ENCODE measurements at regions not wholly inside any gene's neighbourhood (a gene's known extent, or its start where the extent isn't known, plus 50 kb on each side); places are given as distances from the start of the nearest gene placed in this dataset.
"Not testable (repeated sequence)": the region's sequence is repeated elsewhere in the genome, so short reads cannot be mapped to it uniquely, and the experiment has no call there.

- H3K4me1 ChIP-seq (ENCODE audit: insufficient read depth, low read length) = peaks cover 7% of the 10 kb centered on the region
- no peak overlapping the region for H3K27ac Mint-ChIP-seq
- DNase-seq = no peak
- H3K27ac ChIP-seq (ENCODE audit: low read depth in 1 of 2, low read length in 2 of 2) = no peak overlapping the region
- no peak for ATAC-seq (ENCODE audit: poor library complexity)
- H3K9me3 ChIP-seq (ENCODE audit: control insufficient read depth in 1 of 2, insufficient read depth in 1 of 2, low read length in 2 of 2) = no peaks in the 10 kb centered on the region
- peak overlapping the region; percentile 34 for H3K4me3 Mint-ChIP-seq
- no peak for TF ChIP-seq CTCF (IDR thresholded peaks at IDR 0.05)
- H3K9me3 Mint-ChIP-seq = no peaks in the 10 kb centered on the region
- no peaks in the 10 kb centered on the region for H3K27me3 Mint-ChIP-seq
- ChIA-PET POLR2A (interaction anchor here (1.4 kb wide), 1 partner anchor 10 kb away, joined by 5 read pairs; no protein-coding TSS in a partner anchor), CTCF (no interaction called here)
- intact Hi-C loops (cut with DNase I, micrococcal nuclease) = no loop called here
- no peak overlapping the region for H3K4me3 ChIP-seq (ENCODE audit: low read length)
- H3K36me3 ChIP-seq (ENCODE audit: insufficient read depth, low read length) = no peaks in the 10 kb centered on the region
- no peaks in the 10 kb centered on the region for H3K27me3 ChIP-seq (ENCODE audit: control insufficient read depth in 1 of 2, insufficient read depth in 2 of 2, low read length in 2 of 2)
- H3K4me1 Mint-ChIP-seq (ENCODE audit: low read depth) = peaks cover 10% of the 10 kb centered on the region
- no peaks in the 10 kb centered on the region for H3K36me3 Mint-ChIP-seq (ENCODE audit: low read depth)
Measured at GRCh38 chr7:101753316-101753715, 64.1 kb upstream of the CUX1 start.

- DNase-seq (peak in 1 of 14 experiments; percentile 13), ATAC-seq (ENCODE audit: poor library complexity) (no peak)
- ChIA-PET POLR2A (no interaction called here), CTCF (no interaction called here)
- peaks cover 10% of the 10 kb centered on the region for H3K4me1 Mint-ChIP-seq (ENCODE audit: low read depth)
- H3K36me3 Mint-ChIP-seq (ENCODE audit: low read depth) = no peaks in the 10 kb centered on the region
- H3K9me3 Mint-ChIP-seq = no peaks in the 10 kb centered on the region
- Histone ChIP-seq H3K36me3 (ENCODE audit: insufficient read depth, low read length) (no peaks in the 10 kb centered on the region), H3K27me3 (ENCODE audit: control insufficient read depth in 1 of 2, insufficient read depth in 2 of 2, low read length in 2 of 2) (no peaks in the 10 kb centered on the region), H3K27ac (ENCODE audit: low read depth in 1 of 2, low read length in 2 of 2) (no peak overlapping the region), H3K4me1 (ENCODE audit: insufficient read depth, low read length) (peaks cover 7% of the 10 kb centered on the region), H3K9me3 (ENCODE audit: control insufficient read depth in 1 of 2, insufficient read depth in 1 of 2, low read length in 2 of 2) (no peaks in the 10 kb centered on the region), H3K4me3 (ENCODE audit: low read length) (peak overlapping the region; percentile 53)
- peak overlapping the region; percentile 86 for H3K4me3 Mint-ChIP-seq
- no peak for TF ChIP-seq CTCF (IDR thresholded peaks at IDR 0.05)
- intact Hi-C loops (cut with DNase I, micrococcal nuclease) = no loop called here
- H3K27ac Mint-ChIP-seq = peak overlapping the region; percentile 31
- no peaks in the 10 kb centered on the region for H3K27me3 Mint-ChIP-seq
Measured at GRCh38 chr7:101754424-101755159, 62.8 kb upstream of the CUX1 start.

- H3K27ac ChIP-seq (ENCODE audit: low read depth in 1 of 2, low read length in 2 of 2) = no peak overlapping the region
- ATAC-seq (ENCODE audit: poor library complexity) (no peak), DNase-seq (no peak)
- Mint-ChIP-seq H3K27me3 (no peaks in the 10 kb centered on the region), H3K4me1 (ENCODE audit: low read depth) (peaks cover 10% of the 10 kb centered on the region), H3K9me3 (no peaks in the 10 kb centered on the region), H3K4me3 (no peak overlapping the region), H3K27ac (no peak overlapping the region), H3K36me3 (ENCODE audit: low read depth) (no peaks in the 10 kb centered on the region)
- H3K36me3 ChIP-seq (ENCODE audit: insufficient read depth, low read length) = no peaks in the 10 kb centered on the region
- intact Hi-C loops (cut with DNase I, micrococcal nuclease) = no loop called here
- H3K4me1 ChIP-seq (ENCODE audit: insufficient read depth, low read length) = peaks cover 7% of the 10 kb centered on the region
- no peak overlapping the region for H3K4me3 ChIP-seq (ENCODE audit: low read length)
- H3K27me3 ChIP-seq (ENCODE audit: control insufficient read depth in 1 of 2, insufficient read depth in 2 of 2, low read length in 2 of 2) = no peaks in the 10 kb centered on the region
- ChIA-PET CTCF (no interaction called here), POLR2A (no interaction called here)
- no peaks in the 10 kb centered on the region for H3K9me3 ChIP-seq (ENCODE audit: control insufficient read depth in 1 of 2, insufficient read depth in 1 of 2, low read length in 2 of 2)
- no peak for TF ChIP-seq CTCF (IDR thresholded peaks at IDR 0.05)
Measured at GRCh38 chr7:101757879-101758278, 59.5 kb upstream of the CUX1 start.

- H3K4me3 ChIP-seq (ENCODE audit: low read length); H3K27ac Mint-ChIP-seq; CTCF ChIA-PET; intact Hi-C loops (cut with DNase I, micrococcal nuclease); H3K27ac ChIP-seq (ENCODE audit: low read depth in 1 of 2, low read length in 2 of 2); H3K9me3 Mint-ChIP-seq; DNase-seq; H3K27me3 Mint-ChIP-seq; H3K27me3 ChIP-seq (ENCODE audit: control insufficient read depth in 1 of 2, insufficient read depth in 2 of 2, low read length in 2 of 2); H3K36me3 ChIP-seq (ENCODE audit: insufficient read depth, low read length); ATAC-seq (ENCODE audit: poor library complexity); H3K36me3 Mint-ChIP-seq (ENCODE audit: low read depth); POLR2A ChIA-PET; H3K9me3 ChIP-seq (ENCODE audit: control insufficient read depth in 1 of 2, insufficient read depth in 1 of 2, low read length in 2 of 2); H3K4me3 Mint-ChIP-seq; H3K4me1 ChIP-seq (ENCODE audit: insufficient read depth, low read length): not testable (repeated sequence)
- H3K4me1 Mint-ChIP-seq (ENCODE audit: low read depth) = peaks cover 10% of the 10 kb centered on the region
Measured at GRCh38 chr7:101758519-101758918, 58.9 kb upstream of the CUX1 start.
